SK-N-MC (cell line): ENCODE measurements at regions not wholly inside any gene's neighbourhood (a gene's known extent, or its start where the extent isn't known, plus 50 kb on each side); places are given as distances from the start of the nearest gene placed in this dataset.

Experiments used
- EZH2 ChIP-seq: fragments of 200-600 bp; sonication (generic); IDR thresholded peaks from one replicate; pipeline ENCODE4 v1.6.1; 2017; ENCODE audit warnings: antibody characterized with exemption
- FOXP2 ChIP-seq: optimal IDR thresholded peaks from 2 replicates; pipeline ENCODE3; 2011; ENCODE audit warnings: mild to moderate bottlenecking, moderate library complexity; ENCODE audit not compliant: insufficient read depth; ENCODE audit errors: extremely low read length, control extremely low read depth
- POLR2AphosphoS5 ChIP-seq: IDR thresholded peaks from 2 replicates; pipeline ENCODE4 v1.6.1; 2012; ENCODE audit warnings: mild to moderate bottlenecking, low read depth, low read length, borderline replicate concordance

- TF ChIP-seq EZH2 (no peak), POLR2AphosphoS5 (no peak), FOXP2 (no peak)
Observed at GRCh38 chr2:53067056-53067455, 700.5 kb upstream of the CHAC2 start.
